A549 (cell line): ENCODE measurements at regions not wholly inside any gene's neighbourhood (a gene's known extent, or its start where the extent isn't known, plus 50 kb on each side); places are given as distances from the start of the nearest gene placed in this dataset.

Experiments used
- ATAC-seq, 2 experiments: fragments of 200-7000 bp in 1 of 2; fragments of >200 bp in 1 of 2; cut with Nextera tagmentation in 1 of 2; cut with Tn5 transposase in 1 of 2; 3 replicates each; pipeline versions ENCODE4 v1.8.0 to v1.9.1; 2018 to 2020; ENCODE audit warnings: mild to moderate bottlenecking in 1 of 2, moderate library complexity in 1 of 2
- CTCF ChIA-PET: fragments of 300-600 bp; sonication (Branson Sonifier 250); formaldehyde crosslinking; extraction: SDS; loops from one replicate; lab custom pipeline; 2021; ENCODE audit warnings: antibody characterized with exemption, inconsistent platforms; lab: Yijun Ruan, JAX
- POLR2A ChIA-PET: fragments of 350-600 bp; formaldehyde crosslinking; extraction: SDS; loops from one replicate; lab custom pipeline; 2021; ENCODE audit warnings: antibody characterized with exemption, inconsistent platforms; lab: Yijun Ruan, JAX
- DNase-seq, 2 experiments: peaks; one replicate each; pipeline versions ENCODE4 v3.0.0 to v3.0.0-alpha.2; 2011 to 2016; ENCODE audit warnings: low read depth in 1 of 2, low spot score in 1 of 2
- FAIRE-seq: peaks from 2 replicates; lab custom pipeline; 2011; peaks lifted over from hg19 to GRCh38; lab: Jason Lieb, UNC
- H3K27ac ChIP-seq, 2 experiments: fragments of >200 bp; sonication (Bioruptor Twin); formaldehyde crosslinking; 3 replicates each; pipeline ENCODE4 v1.5.1; 2016 to 2017
- H3K4me1 ChIP-seq: fragments of >200 bp; sonication (Bioruptor Twin); formaldehyde crosslinking; 3 replicates; pipeline ENCODE4 v1.6.1; 2016
- H3K4me2 ChIP-seq: fragments of >200 bp; sonication (Bioruptor Twin); formaldehyde crosslinking; 3 replicates; pipeline ENCODE4 v1.6.1; 2016
- H3K4me3 ChIP-seq: fragments of >200 bp; sonication (Bioruptor Twin); formaldehyde crosslinking; 3 replicates; pipeline ENCODE4 v1.5.1; 2016
- H3K9me3 ChIP-seq: fragments of >200 bp; sonication (Bioruptor Twin); formaldehyde crosslinking; 3 replicates; pipeline ENCODE4 v1.6.1; 2016
- BHLHE40 ChIP-seq: IDR thresholded peaks from 2 replicates; pipeline ENCODE4 v1.6.1; 2012; ENCODE audit warnings: low read depth, low read length, inconsistent platforms
- CBX2 ChIP-seq: fragments of 200-600 bp; sonication (generic); IDR thresholded peaks from 2 replicates; pipeline ENCODE4 v1.6.1; 2016; ENCODE audit warnings: low read depth, mild to moderate bottlenecking, borderline replicate concordance
- CHD2 ChIP-seq: fragments of 150-350 bp; IDR thresholded peaks from 2 replicates; pipeline ENCODE4 v1.6.1; 2014; ENCODE audit warnings: low read length; ENCODE audit not compliant: partially characterized antibody
- CHD4 ChIP-seq: fragments of 200-600 bp; sonication (generic); IDR thresholded peaks from 2 replicates; pipeline ENCODE4 v1.6.1; 2016; ENCODE audit warnings: antibody characterized with exemption, mild to moderate bottlenecking, borderline replicate concordance
- EHMT2 ChIP-seq: fragments of 200-600 bp; sonication (generic); IDR thresholded peaks from 2 replicates; pipeline ENCODE4 v1.6.1; 2016; ENCODE audit warnings: antibody characterized with exemption, low read depth, mild to moderate bottlenecking, moderate library complexity
- EP300 ChIP-seq, 2 experiments: fragments of >200 bp; sonication (Bioruptor Twin); formaldehyde crosslinking; IDR thresholded peaks; 2 replicates in 1 of 2; 3 replicates in 1 of 2; pipeline ENCODE4 v1.6.1; 2016 to 2017
- ESRRA ChIP-seq: fragments of 150-350 bp; IDR thresholded peaks from 2 replicates; pipeline ENCODE4 v1.6.1; 2014; ENCODE audit warnings: mild to moderate bottlenecking, low read length, borderline replicate concordance
- FOSB ChIP-seq: fragments of 250-450 bp; sonication (Bioruptor Pico); IDR thresholded peaks from 2 replicates; pipeline ENCODE4 v1.5.0; 2020; ENCODE audit warnings: mild to moderate bottlenecking, moderate library complexity
- FOXS1 ChIP-seq: fragments of 250-450 bp; sonication (Bioruptor Pico); IDR thresholded peaks from 2 replicates; pipeline ENCODE4 v1.5.0; 2020; ENCODE audit warnings: mild to moderate bottlenecking, moderate library complexity
- GATA3 ChIP-seq: IDR thresholded peaks from 2 replicates; pipeline ENCODE4 v1.6.1; 2012; ENCODE audit warnings: borderline replicate concordance
- HDAC2 ChIP-seq: fragments of 200-600 bp; sonication (generic); IDR thresholded peaks from 2 replicates; pipeline ENCODE4 v1.6.1; 2016
- HEYL ChIP-seq: fragments of 250-450 bp; sonication (Bioruptor Pico); IDR thresholded peaks from 2 replicates; pipeline ENCODE4 v1.8.0; 2021; ENCODE audit warnings: mild to moderate bottlenecking, moderate library complexity
- HOXB13 ChIP-seq: fragments of 250-450 bp; sonication (Bioruptor Pico); IDR thresholded peaks from 2 replicates; pipeline ENCODE4 v1.5.0; 2020; ENCODE audit warnings: low read depth, mild to moderate bottlenecking, moderate library complexity
- JUN ChIP-seq, 2 experiments: fragments of >200 bp; sonication (Bioruptor Twin); formaldehyde crosslinking; IDR thresholded peaks; 2 replicates in 1 of 2; 3 replicates in 1 of 2; pipeline ENCODE4 v1.6.1; 2016 to 2017
- JUNB ChIP-seq: fragments of >200 bp; sonication (Bioruptor Twin); formaldehyde crosslinking; IDR thresholded peaks from 2 replicates; pipeline ENCODE4 v1.6.1; 2016
- KDM1A ChIP-seq: fragments of 200-600 bp; sonication (generic); IDR thresholded peaks from 2 replicates; pipeline ENCODE4 v1.6.1; 2016; ENCODE audit warnings: low read depth, mild to moderate bottlenecking
- NFE2L2 ChIP-seq: fragments of 150-350 bp; conservative IDR thresholded peaks from 2 replicates; pipeline ENCODE4 v1.6.1; 2014; ENCODE audit warnings: low read length
- NR3C1 ChIP-seq: fragments of >200 bp; sonication (Bioruptor Twin); formaldehyde crosslinking; IDR thresholded peaks from 3 replicates; pipeline ENCODE4 v1.6.1; 2017
- RAD21 ChIP-seq, 2 experiments: fragments of >200 bp in 1 of 2; sonication (Bioruptor Twin) in 1 of 2; formaldehyde crosslinking in 1 of 2; IDR thresholded peaks in 1 of 2; conservative IDR thresholded peaks in 1 of 2; 2 replicates in 1 of 2; 3 replicates in 1 of 2; pipeline ENCODE4 v1.6.1; 2012 to 2018; ENCODE audit warnings: inconsistent platforms in 1 of 2
- TP53 ChIP-seq: fragments of 250-450 bp; sonication (Bioruptor Pico); IDR thresholded peaks from 2 replicates; pipeline ENCODE4 v1.5.0; 2021; ENCODE audit warnings: mild to moderate bottlenecking, moderate library complexity
- ZFP36 ChIP-seq: fragments of 450-650 bp; IDR thresholded peaks from 2 replicates; pipeline ENCODE4 v1.6.1; 2014; ENCODE audit warnings: borderline replicate concordance; ENCODE audit not compliant: partially characterized antibody
- WGBS: methylation state at CpG from one replicate; pipeline ENCODE4 v1.1.6; 2017; ENCODE audit errors: missing lambda C conversion rate; 5-methylcytosine and 5-hydroxymethylcytosine counted together
- TF ChIP-seq, protein P1 (sequence below): IDR thresholded peaks from 2 replicates; pipeline ENCODE4 v1.6.1; 2012; ENCODE audit warnings: low read depth, borderline replicate concordance
- TF ChIP-seq, protein P2 (sequence below): fragments of 250-450 bp; sonication (Bioruptor Pico); IDR thresholded peaks from 2 replicates; pipeline ENCODE4 v1.5.0; 2021; ENCODE audit warnings: mild to moderate bottlenecking, moderate library complexity, borderline replicate concordance
- TF ChIP-seq, protein P3 (sequence below): fragments of 200-600 bp; sonication (generic); IDR thresholded peaks from 2 replicates; pipeline ENCODE4 v1.6.1; 2016; ENCODE audit warnings: antibody characterized with exemption, mild to moderate bottlenecking, moderate library complexity
- TF ChIP-seq, protein P4 (sequence below): fragments of >200 bp; sonication (Bioruptor Twin); formaldehyde crosslinking; IDR thresholded peaks from 2 replicates; pipeline ENCODE4 v1.6.1; 2016

DNA sequence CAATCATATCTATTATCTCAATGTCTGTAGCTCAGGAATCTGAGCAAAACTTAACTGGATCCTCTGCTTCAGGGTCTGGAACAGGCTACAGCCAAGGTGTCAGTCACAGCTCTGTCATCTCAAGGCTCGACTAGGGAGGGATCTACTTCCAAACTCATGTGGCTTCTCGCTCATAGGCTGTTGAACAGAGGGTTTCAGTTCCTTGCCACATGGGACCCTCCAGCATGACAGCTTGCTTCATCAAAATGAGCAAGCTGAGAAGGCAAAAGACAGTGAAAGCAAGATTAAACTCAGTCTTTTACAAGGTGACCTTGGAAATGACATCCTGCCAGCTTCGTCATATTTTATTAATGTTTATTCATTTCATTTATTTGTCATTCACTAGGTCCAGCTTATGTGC lies 111.7 kb downstream of the GADD45G start:
- DNase-seq (no peak), FAIRE-seq (no peak), ATAC-seq (no peak)
- Histone ChIP-seq H3K27ac (no peak overlapping the region), H3K4me1 (no peaks in the 10 kb centered on the region), H3K9me3 (no peaks in the 10 kb centered on the region), H3K4me2 (no peak overlapping the region), H3K4me3 (no peak overlapping the region)
- WGBS: 32% methylated on average over 3 of the region's 3 CpGs
- CTCF ChIA-PET: interaction anchor here (1.3 kb wide), 1 partner anchor 14 kb away, joined by 3 read pairs; no protein-coding TSS in a partner anchor
- POLR2A ChIA-PET: no interaction called here
- TF ChIP-seq NR3C1 (no peak), BHLHE40 (no peak), HEYL (CRISPR knock-in tag) (no peak), GATA3 (no peak), RAD21 (conservative IDR thresholded peaks at IDR 0.05 in 1 of 2, IDR thresholded peaks at IDR 0.05 in 1 of 2) (no peak)
- TF ChIP-seq, protein P1, sequence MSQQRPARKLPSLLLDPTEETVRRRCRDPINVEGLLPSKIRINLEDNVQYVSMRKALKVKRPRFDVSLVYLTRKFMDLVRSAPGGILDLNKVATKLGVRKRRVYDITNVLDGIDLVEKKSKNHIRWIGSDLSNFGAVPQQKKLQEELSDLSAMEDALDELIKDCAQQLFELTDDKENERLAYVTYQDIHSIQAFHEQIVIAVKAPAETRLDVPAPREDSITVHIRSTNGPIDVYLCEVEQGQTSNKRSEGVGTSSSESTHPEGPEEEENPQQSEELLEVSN: no peak
- TF ChIP-seq, protein P2, sequence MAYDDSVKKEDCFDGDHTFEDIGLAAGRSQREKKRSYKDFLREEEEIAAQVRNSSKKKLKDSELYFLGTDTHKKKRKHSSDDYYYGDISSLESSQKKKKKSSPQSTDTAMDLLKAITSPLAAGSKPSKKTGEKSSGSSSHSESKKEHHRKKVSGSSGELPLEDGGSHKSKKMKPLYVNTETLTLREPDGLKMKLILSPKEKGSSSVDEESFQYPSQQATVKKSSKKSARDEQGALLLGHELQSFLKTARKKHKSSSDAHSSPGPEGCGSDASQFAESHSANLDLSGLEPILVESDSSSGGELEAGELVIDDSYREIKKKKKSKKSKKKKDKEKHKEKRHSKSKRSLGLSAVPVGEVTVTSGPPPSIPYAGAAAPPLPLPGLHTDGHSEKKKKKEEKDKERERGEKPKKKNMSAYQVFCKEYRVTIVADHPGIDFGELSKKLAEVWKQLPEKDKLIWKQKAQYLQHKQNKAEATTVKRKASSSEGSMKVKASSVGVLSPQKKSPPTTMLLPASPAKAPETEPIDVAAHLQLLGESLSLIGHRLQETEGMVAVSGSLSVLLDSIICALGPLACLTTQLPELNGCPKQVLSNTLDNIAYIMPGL (CRISPR knock-in tag): no peak

DNA sequence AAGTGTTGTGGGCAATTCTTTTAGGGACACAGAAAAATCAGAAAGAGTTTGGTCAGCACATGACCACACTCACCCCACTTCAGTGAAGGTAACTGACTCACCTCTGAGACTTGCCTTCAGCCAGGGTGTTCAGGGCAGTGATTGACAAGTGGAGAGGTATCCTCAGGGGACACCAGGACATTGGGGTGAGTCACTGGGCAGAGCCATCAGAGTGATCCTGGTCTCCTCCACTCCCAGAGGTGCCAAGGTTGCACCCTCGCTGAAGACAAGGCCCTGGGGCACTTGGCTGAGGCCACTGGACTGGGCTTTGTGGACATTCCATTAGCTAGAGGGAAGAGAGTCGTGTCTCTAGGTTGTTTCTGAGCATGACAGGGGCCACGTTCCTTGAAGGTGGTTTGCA lies 113.4 kb downstream of the GADD45G start:
- Histone ChIP-seq H3K9me3 (no peaks in the 10 kb centered on the region), H3K4me1 (no peaks in the 10 kb centered on the region), H3K4me2 (no peak overlapping the region), H3K27ac (no peak overlapping the region)
- CTCF ChIA-PET: interaction anchor here (0.6 kb wide), 1 partner anchor 1798 kb away, joined by 3 read pairs; no protein-coding TSS in a partner anchor
- ATAC-seq: no peak
- POLR2A ChIA-PET: no interaction called here
- FAIRE-seq: no peak
- 22% methylated on average over 3 of the region's 3 CpGs for WGBS
- TF ChIP-seq NFE2L2: no peak
- no peak for TF ChIP-seq ESRRA
- no peak for TF ChIP-seq CHD2
- TF ChIP-seq HOXB13 (CRISPR knock-in tag): no peak
- TF ChIP-seq JUNB: no peak
- no peak for TF ChIP-seq EP300 (IDR thresholded peaks at IDR 0.05)
- no peak for TF ChIP-seq KDM1A
- TF ChIP-seq FOSB (CRISPR knock-in tag): no peak
- no peak for TF ChIP-seq FOXS1 (CRISPR knock-in tag)
- TF ChIP-seq, all 56 proteins: peak for 0
- H3K4me3 ChIP-seq: no peak overlapping the region
- DNase-seq: no peak

DNA sequence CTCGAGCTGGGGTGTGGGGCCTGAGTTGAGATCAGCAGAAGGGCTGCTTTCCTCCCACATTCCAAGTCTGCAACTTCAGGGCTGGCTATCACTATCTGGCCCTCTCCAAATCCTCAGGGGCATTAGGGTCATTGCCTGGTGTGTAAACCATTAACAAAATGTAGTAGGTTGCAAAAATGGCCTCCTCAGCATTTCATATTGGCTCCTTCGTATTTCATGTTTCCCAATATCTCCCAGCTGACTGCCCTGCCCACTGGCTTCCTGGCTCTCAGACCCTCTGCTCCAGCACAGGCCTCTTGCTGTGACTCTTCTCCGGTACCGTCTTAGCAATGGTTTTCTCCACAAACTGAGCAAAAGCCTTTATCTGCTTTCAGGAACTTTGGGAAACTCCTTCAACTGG lies 113.8 kb downstream of the GADD45G start:
- Histone ChIP-seq H3K4me1 (no peaks in the 10 kb centered on the region), H3K4me3 (no peak overlapping the region), H3K9me3 (no peaks in the 10 kb centered on the region), H3K4me2 (no peak overlapping the region), H3K27ac (no peak overlapping the region)
- ChIA-PET CTCF (interaction anchor here (0.6 kb wide), 1 partner anchor 1798 kb away, joined by 3 read pairs; no protein-coding TSS in a partner anchor), POLR2A (no interaction called here)
- ATAC-seq (no peak), FAIRE-seq (no peak), DNase-seq (no peak)
- 48% methylated on average over 4 of the region's 4 CpGs for WGBS
- TF ChIP-seq EHMT2: no peak

DNA sequence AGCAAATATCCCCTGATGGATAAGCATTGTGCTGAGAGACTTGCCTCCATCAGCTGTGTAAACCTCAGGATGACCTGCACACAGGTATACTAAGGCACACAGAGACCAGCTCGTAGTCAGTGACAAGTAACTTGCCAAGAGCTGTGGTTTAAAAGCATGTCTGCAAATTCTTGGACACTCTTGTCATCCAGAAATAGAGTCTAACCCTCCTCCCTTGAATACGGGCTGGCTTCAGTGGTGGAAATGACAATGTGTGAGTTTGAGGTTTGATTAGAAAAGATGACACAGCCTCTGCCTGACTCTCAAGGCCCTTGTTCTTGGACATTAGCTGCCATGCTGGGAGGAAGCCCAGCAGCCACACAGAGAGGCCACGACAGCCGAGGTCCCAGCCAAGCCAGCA lies 114.4 kb downstream of the GADD45G start:
- Histone ChIP-seq H3K4me1 (no peaks in the 10 kb centered on the region), H3K4me3 (no peak overlapping the region), H3K4me2 (no peak overlapping the region), H3K27ac (no peak overlapping the region), H3K9me3 (no peaks in the 10 kb centered on the region)
- no peak for ATAC-seq
- ChIA-PET CTCF (interaction anchor here (1.0 kb wide), 1 partner anchor 381 kb away, joined by 3 read pairs; no protein-coding TSS in a partner anchor), POLR2A (no interaction called here)
- DNase-seq: no peak
- WGBS: 7% methylated on average over 4 of the region's 4 CpGs
- FAIRE-seq: peak; percentile 43
- TF ChIP-seq ZFP36: no peak
- TF ChIP-seq HDAC2: no peak
- TF ChIP-seq TP53 (CRISPR knock-in tag): no peak
- no peak for TF ChIP-seq JUN (IDR thresholded peaks at IDR 0.05)
- no peak for TF ChIP-seq FOXS1 (CRISPR knock-in tag)
- TF ChIP-seq GATA3: no peak
- TF ChIP-seq, protein P3, sequence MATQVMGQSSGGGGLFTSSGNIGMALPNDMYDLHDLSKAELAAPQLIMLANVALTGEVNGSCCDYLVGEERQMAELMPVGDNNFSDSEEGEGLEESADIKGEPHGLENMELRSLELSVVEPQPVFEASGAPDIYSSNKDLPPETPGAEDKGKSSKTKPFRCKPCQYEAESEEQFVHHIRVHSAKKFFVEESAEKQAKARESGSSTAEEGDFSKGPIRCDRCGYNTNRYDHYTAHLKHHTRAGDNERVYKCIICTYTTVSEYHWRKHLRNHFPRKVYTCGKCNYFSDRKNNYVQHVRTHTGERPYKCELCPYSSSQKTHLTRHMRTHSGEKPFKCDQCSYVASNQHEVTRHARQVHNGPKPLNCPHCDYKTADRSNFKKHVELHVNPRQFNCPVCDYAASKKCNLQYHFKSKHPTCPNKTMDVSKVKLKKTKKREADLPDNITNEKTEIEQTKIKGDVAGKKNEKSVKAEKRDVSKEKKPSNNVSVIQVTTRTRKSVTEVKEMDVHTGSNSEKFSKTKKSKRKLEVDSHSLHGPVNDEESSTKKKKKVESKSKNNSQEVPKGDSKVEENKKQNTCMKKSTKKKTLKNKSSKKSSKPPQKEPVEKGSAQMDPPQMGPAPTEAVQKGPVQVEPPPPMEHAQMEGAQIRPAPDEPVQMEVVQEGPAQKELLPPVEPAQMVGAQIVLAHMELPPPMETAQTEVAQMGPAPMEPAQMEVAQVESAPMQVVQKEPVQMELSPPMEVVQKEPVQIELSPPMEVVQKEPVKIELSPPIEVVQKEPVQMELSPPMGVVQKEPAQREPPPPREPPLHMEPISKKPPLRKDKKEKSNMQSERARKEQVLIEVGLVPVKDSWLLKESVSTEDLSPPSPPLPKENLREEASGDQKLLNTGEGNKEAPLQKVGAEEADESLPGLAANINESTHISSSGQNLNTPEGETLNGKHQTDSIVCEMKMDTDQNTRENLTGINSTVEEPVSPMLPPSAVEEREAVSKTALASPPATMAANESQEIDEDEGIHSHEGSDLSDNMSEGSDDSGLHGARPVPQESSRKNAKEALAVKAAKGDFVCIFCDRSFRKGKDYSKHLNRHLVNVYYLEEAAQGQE: no peak
- TF ChIP-seq CHD4: no peak
- TF ChIP-seq, protein P4, sequence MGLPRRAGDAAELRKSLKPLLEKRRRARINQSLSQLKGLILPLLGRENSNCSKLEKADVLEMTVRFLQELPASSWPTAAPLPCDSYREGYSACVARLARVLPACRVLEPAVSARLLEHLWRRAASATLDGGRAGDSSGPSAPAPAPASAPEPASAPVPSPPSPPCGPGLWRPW: no peak
- TF ChIP-seq CBX2: no peak
- TF ChIP-seq ESRRA: no peak
